HG03196 (cell line): ENCODE measurements at regions not wholly inside any gene's neighbourhood (a gene's known extent, or its start where the extent isn't known, plus 50 kb on each side); places are given as distances from the start of the nearest gene placed in this dataset.

Source experiments
- ATAC-seq: cut with Tn5 transposase; IDR thresholded peaks from one replicate; pipeline ENCODE4 v1.9.1; 2021; ENCODE audit not compliant: unreplicated experiment

DNA sequence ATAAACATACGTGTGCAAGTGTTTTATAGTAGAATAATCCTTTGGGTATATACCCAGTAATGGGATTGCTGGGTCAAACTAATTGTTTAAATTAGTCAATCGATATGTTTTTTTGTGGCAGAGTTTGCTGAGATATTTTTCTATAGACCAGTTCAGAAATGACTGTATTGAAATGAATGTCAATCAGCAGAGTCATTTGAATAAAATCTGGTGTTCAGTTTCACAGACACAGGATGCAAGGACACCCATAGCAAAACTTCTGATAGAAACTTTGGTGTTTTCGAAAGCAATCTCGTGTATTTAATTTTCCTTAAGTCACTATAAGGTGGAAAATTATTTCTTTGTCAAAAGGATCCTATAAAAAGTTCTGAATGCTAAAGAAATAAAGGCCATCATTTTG lies 434.4 kb downstream of the RAP2B start:
- ATAC-seq = no peak

DNA sequence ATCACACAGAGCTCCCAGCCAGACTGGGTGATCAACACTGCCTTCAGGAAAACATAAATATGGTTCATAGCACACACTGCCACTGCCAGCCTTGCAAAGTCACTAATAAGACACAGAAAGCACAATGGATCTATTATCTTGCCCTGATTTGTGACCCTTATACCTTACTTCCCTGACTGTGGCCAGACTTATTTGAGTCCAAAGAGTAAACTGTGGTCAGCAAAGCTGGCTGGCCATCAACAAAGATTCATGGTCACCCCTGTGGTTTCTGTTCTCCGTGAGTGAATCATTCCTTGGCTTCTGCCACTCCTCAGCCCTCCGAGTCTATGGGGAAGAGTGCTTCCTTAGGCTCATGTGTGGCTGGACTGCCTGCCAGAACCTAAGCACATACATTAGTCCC lies 437.7 kb downstream of the RAP2B start:
- no peak for ATAC-seq

DNA sequence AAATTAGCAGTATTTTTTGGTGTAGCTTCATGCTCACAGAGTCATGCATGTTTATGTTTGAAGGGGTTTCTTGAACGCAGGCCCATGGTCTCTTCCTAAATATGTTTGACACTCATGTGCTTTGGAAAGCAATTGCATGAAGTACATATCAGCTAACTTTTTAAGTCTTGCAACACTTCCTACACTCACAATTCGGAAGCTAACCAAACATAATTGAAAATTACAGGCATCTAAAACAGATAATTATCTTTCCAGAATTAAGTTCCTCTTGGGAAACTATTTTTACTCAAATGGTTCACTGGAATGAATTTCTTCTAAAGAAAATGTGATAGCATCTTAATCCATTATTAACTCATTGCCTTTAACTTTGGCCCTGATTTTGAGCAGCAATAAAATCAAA lies 438.9 kb downstream of the RAP2B start:
- no peak for ATAC-seq

DNA sequence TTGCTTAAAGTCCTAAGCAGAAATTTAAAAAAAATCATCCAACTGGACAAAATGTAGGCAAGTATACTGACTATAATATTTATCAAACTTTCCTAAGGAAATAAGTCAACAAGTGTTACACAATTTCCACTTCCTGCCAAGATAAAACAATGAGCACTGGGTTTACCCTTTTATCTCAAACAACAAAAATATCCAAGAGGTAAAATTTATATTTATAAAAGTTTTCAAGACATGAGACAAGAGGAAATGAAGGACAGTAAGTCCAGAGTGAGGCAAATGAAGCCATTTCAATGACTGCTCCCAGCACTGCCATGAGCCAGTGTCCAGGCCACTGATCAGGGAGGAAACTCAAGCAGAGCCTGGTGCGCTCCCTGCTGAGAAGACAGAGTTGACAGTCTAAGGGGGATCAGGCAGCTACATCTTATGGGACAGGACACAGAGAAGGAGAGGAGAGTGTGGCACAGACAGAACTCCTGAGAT lies 439.4 kb downstream of the RAP2B start:
- ATAC-seq = no peak

DNA sequence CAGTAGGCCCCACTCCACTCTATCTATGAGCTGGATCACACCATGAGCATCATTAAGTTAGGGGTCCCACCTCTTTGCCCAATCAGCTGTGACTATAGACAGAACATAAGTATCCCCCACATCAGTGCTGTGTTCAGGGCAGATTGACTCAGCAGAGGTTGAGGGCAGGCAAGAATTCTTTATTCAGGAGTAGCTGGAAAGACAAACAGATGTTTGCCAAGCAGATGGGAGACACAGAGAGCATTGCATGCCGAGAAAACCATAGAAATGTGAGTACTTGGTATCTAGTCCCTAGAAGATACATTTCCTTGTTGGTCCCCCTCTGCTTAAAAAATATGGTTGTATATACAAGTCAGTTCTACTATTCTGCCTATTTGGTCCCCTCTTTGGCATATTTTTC lies 440.8 kb downstream of the RAP2B start:
- ATAC-seq = no peak

DNA sequence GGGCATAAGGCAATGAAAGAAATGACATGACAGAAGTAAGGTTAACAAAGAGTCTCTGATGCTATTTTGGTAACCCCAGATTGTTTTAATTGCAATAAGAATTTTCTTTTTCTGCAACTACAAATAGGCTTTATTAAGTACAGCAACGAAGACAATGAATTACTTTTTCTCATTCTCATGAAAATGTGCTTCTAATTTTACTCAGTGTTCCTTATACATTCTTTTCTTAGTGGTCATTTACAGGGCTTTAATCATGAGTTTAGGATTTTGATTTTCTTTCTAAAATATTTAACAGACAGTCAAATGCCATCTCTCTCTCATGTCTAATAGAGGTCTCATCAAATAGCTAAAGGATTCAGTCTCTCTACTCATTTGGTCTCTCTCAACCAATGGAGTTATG lies 452.1 kb downstream of the RAP2B start:
- ATAC-seq = no peak

DNA sequence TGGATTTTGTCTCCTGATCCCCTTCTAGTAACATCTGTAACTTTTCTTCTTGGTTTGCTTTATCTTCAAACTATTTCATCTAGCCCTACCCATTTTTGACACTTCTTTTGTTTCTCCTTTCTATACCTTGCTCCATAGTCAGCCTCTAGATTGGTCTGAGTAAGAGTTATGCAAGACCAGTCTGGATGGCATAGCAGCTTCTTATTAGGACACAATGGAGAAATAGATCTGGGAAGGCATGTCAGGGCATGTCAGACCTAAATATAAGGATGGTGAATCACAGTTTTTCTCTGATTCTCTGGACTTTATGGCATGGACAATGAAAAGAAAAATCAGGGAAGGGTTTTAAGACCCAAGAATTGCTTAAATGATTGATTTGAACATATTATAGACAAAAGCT lies 452.5 kb downstream of the RAP2B start:
- ATAC-seq = no peak

DNA sequence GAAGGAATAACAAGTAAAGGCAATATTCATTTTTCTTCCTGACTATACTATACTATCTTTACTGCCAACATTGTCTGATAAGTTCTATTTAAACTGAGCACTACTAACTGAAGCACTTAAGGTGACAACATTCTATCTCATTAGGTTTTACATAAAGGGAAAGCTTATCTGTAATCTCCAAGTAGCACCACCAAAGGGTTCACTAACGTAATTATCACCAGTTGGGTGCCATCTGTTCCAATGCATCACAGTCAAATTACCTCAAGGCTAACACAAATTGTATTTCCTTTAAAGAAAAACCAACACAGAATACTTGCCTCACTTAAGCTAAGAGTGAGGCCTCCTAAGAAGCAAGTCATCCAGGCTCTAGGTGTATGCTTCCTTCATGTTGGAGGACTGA lies 453.8 kb downstream of the RAP2B start:
- ATAC-seq = no peak

DNA sequence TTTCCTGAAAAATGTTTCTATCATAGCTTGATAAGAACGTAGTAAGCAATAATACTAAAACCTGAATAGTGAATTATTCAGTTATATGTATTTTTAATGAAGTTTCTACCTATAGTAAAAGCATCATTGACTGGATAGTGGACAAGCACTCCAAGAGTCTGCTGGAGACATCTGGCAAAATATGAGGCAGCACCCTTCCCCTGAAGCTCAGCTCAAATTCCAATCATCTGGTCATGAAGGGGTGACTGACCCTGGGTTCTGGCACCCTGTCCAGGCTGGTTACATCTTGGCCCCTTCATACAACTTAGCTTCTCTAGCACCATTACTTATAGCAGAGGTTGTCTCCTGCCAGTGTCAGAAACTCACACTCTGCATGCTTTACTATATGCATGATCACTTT lies 455.4 kb downstream of the RAP2B start:
- ATAC-seq = no peak

DNA sequence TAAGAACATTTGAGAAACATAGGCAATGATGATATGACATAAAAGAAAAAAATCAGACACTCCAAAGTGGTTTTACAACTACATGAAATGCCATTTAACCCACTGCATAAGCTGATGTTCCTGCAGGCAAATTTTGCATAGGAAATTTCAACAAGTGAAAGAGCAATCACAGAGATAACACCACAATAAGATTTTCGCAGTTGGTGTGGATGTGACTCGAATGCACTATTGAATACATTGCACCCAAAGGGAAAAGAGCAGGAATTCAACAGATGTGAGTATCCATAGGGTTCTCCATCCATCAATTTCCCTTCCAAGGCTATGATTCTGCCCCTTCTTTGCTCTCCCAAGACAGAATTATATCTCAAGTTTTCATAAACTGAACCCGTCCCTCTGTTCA lies 456.1 kb downstream of the RAP2B start:
- no peak for ATAC-seq

DNA sequence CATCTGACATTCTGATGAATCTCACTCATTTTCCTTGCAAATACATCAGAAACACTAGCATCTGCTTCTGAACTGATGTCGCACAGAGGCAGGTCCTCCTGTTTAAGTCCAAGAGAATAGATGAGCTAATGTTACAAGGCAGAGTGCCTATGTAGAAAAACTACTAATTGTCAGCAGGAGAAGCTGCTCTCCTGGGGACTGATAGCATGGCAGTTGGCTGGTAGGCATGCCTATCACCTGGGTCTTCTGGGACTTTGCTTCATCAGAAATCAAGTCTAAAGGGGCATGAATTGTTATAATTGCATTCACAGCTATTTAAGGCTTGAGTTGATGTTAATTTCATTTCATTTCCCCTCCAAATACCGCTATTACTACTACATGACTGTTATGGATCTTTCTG lies 457.2 kb downstream of the RAP2B start:
- no peak for ATAC-seq

DNA sequence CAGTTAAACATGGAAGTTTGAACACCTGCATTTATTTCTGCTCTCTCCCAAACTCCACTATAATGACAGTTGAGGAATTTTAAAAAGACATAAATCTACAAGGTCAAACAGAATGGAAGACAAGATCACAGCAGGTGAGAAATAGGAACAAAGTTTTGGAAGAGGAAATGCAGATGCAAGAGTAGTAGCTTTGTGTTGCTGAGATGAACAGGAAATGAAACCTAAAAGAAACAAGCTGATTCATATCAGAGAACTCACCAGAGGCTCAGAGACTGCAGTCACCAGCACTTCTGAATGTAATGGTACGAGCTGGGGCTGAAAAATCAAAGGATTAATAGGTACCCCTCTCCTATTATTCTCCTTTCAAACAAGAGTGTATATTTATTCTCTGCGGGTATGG lies 459.9 kb downstream of the RAP2B start:
- peak; percentile 97 for ATAC-seq

DNA sequence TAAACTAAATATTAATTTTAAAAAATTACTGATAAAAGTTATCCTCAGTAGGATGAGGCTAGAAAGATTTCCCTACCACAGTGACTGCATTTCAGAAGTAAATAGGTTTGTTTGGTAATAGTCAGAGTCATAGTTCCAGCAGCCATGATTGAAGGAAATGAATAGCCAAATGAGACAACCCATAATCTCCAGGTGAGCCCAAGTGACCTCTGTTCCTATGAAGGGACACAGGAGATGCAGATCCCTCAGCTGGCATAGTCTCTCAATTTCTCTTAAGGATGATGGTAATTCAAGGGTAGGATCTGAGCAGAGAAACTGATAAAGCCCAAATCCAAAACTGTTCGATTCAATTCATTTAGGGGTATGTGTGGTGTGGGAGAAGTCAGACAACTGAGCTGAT lies 461.8 kb downstream of the RAP2B start:
- ATAC-seq = no peak

DNA sequence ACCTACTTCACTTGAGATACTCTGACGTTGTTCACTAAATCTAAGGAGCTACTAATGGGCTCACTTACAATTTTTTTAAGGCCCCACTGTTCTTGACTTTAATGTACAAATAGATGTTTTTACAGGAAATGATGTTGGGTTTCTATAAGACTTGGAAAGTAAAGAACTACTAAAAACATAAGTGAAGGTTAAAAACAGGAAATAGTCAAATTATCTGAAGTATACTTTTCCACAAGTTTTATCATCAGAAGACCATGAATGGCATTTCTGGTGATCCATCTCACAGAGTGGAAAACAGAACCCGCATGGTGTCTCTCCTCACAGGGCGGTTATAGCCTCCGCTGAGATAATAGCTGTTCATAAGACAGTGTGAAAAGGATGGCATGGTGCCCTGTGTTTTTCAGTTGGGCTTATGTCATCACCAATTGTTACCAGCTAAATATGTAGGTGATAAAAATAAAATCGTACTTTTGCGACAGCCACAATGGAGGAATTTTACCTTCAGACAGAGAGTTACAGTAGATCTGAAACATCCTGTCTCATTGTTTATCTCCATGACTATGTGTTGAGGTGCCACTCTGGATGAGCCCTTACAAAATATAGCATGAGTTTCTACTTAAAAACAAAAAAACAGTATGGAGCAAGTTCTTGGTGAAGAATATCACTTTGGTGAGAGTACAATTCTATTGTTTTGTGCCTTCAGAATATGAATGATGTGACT lies 462.4 kb downstream of the RAP2B start:
- no peak for ATAC-seq

DNA sequence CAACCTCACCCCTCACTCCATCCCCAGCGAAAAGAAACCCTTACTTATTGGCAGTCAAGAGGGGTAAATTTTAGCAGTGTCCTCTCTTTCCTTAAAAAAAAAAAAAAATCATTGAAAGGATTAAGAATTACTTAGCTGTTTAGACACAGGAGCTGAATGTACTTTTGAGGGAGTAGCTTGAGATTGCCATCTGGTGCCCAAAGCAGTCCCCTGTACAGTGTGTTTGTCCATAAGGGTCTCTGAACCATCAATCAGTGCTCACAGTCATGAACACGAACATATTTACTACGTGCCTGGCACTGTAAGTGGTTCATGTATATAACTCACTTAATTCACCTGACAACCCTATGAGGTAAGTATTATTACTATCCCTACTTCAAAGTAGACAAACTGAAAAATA lies 463.5 kb downstream of the RAP2B start:
- no peak for ATAC-seq

DNA sequence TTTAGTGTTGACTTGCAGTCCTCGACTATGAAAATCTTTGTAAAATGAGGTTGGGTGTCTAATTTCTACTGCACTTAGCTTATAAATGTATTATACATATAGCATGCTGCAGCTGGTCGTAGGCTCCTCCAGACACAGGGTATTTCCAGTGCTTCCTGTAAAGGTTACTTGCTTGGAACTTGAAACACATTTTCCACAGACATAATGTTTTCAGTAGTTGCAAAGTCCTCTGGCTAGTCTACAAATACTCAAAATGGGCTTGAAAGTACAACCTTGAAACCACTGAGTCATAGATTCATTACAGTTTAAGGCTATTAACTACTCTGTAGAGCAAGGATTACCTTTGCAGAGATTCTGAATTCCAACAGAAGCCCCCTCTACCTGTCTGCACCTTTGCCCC lies 464.1 kb downstream of the RAP2B start:
- no peak for ATAC-seq

DNA sequence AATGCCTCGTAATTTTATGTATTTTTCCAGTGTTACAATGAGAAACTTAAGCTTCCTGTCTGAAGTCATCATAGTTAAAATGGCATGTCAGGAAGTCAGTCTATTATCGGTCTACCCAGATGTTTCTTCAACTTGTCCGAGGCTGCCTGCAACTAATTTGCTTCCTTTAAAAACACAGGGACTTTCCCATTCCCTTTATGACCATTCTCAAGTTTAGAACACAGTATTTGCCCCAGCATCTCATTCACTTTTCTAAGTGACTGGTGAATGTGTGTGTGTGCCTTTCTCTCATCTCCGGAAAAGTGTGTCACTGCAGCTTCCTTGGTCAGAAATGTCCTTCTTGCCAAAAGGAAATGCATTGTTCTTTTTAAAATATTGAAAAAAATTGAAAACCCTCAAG lies 466.6 kb downstream of the RAP2B start:
- ATAC-seq = peak; percentile 70

DNA sequence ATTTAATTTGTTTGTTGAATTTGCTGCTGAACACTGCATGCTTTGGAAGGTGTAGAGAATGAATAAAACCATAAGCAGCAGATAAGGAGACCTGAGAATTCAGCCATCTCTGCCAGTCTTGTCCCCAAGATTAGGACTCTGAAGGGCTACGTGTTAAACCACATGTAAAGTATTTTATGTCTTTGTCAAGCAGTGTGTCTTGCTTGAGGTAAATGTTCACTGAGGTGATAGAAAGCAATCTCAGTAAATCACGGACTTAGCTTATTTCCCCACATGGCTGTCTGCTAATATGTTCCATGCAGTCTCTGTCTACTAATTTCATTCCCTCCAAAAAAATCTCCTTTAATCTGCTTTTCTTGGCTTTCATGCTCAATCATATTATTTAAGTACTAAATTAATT lies 467.1 kb downstream of the RAP2B start:
- ATAC-seq = no peak

DNA sequence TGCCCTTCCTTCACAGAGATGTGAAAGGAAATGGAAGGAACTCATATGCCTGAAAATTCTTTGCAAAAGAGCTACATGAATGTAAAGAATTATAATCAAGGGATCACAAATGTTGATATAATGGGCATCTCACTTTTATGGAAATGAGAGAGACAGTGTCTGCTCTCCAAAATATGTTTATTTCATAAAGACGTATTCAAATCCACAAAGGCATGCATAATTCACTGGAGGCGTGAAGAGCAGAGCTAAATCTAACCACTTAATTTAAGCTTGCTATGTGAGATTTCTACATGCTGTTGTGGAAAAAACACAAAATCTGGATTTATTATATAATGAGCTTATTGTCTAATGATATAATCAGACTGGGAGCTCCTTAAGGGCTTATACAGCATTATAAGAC lies 469.1 kb downstream of the RAP2B start:
- ATAC-seq = no peak

DNA sequence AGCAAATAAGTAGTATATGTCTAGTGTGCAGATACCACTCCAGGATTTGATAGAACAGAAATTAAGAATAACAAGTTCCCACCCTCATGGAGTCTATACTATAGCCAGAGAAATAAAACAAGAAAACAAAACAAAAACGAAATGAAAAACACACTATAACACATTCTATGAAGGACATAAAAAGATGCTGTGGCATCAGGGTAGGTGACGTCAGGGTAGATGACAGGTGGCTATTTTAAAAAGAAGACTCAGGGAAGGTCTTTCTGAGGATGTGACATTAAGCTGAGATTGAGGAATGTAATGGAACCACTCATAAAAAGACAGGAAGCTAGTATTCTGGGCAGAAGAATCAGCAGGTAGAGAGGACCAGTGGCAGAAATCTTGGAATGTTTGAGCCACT lies 469.6 kb downstream of the RAP2B start:
- ATAC-seq = no peak

DNA sequence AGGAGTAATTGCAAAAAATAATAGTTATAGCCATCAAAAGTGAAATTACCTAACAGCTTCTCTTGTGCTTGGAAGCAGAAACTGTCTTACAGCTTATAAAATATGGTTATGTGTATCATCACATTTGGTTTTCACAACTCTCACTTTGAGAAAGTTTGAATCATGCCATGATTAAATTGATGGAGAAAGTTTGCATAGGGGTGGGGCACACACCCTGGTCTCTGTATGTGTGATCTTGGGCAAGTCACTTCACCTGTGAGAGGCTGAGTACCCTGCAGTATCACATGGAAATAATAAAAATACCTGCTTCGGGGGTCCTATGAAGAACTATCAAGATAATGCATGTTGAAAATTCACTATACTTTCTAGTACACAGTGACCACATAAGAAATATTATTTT lies 471.4 kb downstream of the RAP2B start:
- ATAC-seq = no peak

DNA sequence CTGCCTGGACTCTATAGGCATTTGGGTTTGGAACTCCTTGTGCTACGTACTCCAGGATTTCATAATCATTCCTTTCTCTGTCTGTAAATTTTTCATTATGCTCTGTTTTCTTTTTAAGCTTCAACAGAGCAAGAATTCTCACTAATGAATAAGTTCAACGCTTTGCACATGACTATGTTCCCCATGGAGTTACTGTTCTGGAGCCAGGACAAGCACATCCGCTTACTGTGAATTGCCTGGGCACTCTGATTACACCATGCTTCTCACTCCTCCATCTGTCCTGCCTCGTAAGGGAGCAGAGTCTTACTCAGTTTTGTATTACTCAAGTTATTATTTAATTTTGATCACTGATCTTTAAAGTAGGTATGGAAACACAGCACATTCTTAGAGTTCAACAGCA lies 472.7 kb downstream of the RAP2B start:
- ATAC-seq = no peak

DNA sequence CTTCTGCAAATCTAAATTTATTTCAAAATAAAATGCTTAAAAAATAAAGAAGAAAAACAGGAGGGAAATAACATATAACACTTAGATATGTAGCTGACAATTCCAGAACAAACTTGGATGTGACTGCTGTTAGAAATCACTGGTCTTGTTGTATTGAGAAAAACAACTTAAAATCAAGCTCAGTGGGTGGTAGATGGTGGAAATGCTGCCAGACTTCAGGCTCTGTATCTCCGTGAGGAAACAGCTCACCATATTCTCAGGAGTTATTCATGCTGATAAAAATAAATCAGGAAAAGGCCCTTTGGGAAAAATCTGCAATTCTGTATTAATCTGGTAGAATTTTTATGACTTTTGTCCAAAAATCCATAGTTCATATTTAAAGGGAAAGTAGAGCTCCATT lies 477.6 kb downstream of the RAP2B start:
- no peak for ATAC-seq
